ENCODE measurements at regions not wholly inside any gene's neighbourhood (a gene's known extent, or its start where the extent isn't known, plus 50 kb on each side); places are given as distances from the start of the nearest gene placed in this dataset.

- H3K27ac ChIP-seq (ENCODE audit: low read depth, low read length): no peak overlapping the region
- H3K4me2 ChIP-seq (ENCODE audit: insufficient read depth in 1 of 2, low read depth in 2 of 2, low read length in 2 of 2): no peak overlapping the region
- no peaks in the 10 kb centered on the region for H3K36me3 ChIP-seq (ENCODE audit: control insufficient read depth in 2 of 4, insufficient read depth in 4 of 4, low read length in 3 of 4)
- peaks cover 0 to 8% (median 2%) of the 10 kb centered on the region in 4 experiments; a peak in 3 of 7 replicates for H3K4me1 ChIP-seq (replicated peaks in 1 of 4; ENCODE audit: control insufficient read depth in 3 of 4, insufficient read depth in 4 of 4, low read length in 3 of 4)
- H4K20me1 ChIP-seq (replicated peaks in 1 of 2; ENCODE audit: control insufficient read depth in 1 of 2, insufficient read depth in 2 of 2, low read length in 2 of 2): no peaks in the 10 kb centered on the region
- no peak overlapping the region for H2BK120ac ChIP-seq (replicated peaks; ENCODE audit: low read depth, low read length)
- H3K23me2 ChIP-seq (ENCODE audit: low read depth, low read length): no peaks in the 10 kb centered on the region; the same call in 1 of the 2 replicates
- no peaks in the 10 kb centered on the region for H3K79me2 ChIP-seq (ENCODE audit: control insufficient read depth in 1 of 2, insufficient read depth in 2 of 2, low read length in 2 of 2)
- no peak overlapping the region for H2AK5ac ChIP-seq (ENCODE audit: low read depth, low read length)
- H3K56ac ChIP-seq (replicated peaks; ENCODE audit: insufficient read length, low read depth, low read length): no peak overlapping the region
- H3K9me3 ChIP-seq (ENCODE audit: insufficient read depth in 2 of 2, low read depth in 1 of 2, low read length in 1 of 2): no peaks in the 10 kb centered on the region
- no peaks in the 10 kb centered on the region for H3K79me1 ChIP-seq (ENCODE audit: low read depth, low read length)
- FAIRE-seq (no peak), DNase-seq (ENCODE audit: low read depth in 1 of 2, low spot score in 2 of 2) (no peak)
- no peak overlapping the region for H2BK20ac ChIP-seq (ENCODE audit: low read length)
- H3K4ac ChIP-seq (replicated peaks; ENCODE audit: insufficient read length, low read depth, low read length): no peak overlapping the region
- no peak overlapping the region for H2BK15ac ChIP-seq (ENCODE audit: low read length)
- CTCF ChIA-PET (ENCODE audit: partially characterized antibody): interaction anchor here (1.0 kb wide), 1 partner anchor 100 kb away, joined by 3 read pairs; no protein-coding TSS in a partner anchor
- H3K27me3 ChIP-seq (replicated peaks in 1 of 4; ENCODE audit: control insufficient read depth in 3 of 4, extremely low read depth in 1 of 4, insufficient read depth in 3 of 4, low read length in 3 of 4): no peaks in the 10 kb centered on the region
- H2AFZ ChIP-seq (ENCODE audit: low read length): no peak overlapping the region
- H3K23ac ChIP-seq (ENCODE audit: insufficient read length): no peak overlapping the region
- TF ChIP-seq GTF2F1 (IDR thresholded peaks at IDR 0.05; ENCODE audit: borderline replicate concordance, low read depth, low read length) (no peak), HDAC2 (IDR thresholded peaks at IDR 0.05; ENCODE audit: borderline replicate concordance in 1 of 2, low read depth in 2 of 2, low read length in 2 of 2) (no peak), ZNF274 (IDR thresholded peaks at IDR 0.05; ENCODE audit: borderline replicate concordance, extremely low read depth, low read length) (no peak), SUZ12 (IDR thresholded peaks at IDR 0.05; ENCODE audit: low read length) (no peak), NANOG (IDR thresholded peaks at IDR 0.05; ENCODE audit: insufficient read depth, low read depth, low read length, poor library complexity, severe bottlenecking) (no peak), JUND (IDR thresholded peaks at IDR 0.05; ENCODE audit: low read length) (no peak), CTBP2 (IDR thresholded peaks at IDR 0.05; ENCODE audit: borderline replicate concordance, insufficient read depth, insufficient read length, low read length) (no peak), YY1 (IDR thresholded peaks at IDR 0.05; ENCODE audit: low read depth, low read length) (no peak), CEBPB (IDR thresholded peaks at IDR 0.05; ENCODE audit: low read depth, low read length) (no peak), KDM4A (IDR thresholded peaks at IDR 0.05; ENCODE audit: low read depth, low read length, severe bottlenecking) (no peak), TAF1 (IDR thresholded peaks at IDR 0.05; ENCODE audit: low read depth, low read length) (no peak), RFX5 (IDR thresholded peaks at IDR 0.05; ENCODE audit: borderline replicate concordance, low read depth, low read length) (no peak)
- POLR2A ChIA-PET (ENCODE audit: partially characterized antibody): no interaction called here
- no peak overlapping the region for H2BK5ac ChIP-seq (ENCODE audit: low read depth, low read length)
- H3K18ac ChIP-seq (ENCODE audit: extremely low read depth, low read length): no peak overlapping the region
- no peak overlapping the region for H4K8ac ChIP-seq (ENCODE audit: extremely low read depth, insufficient read depth, low read length)
- H2BK12ac ChIP-seq (ENCODE audit: low read depth, low read length): no peak overlapping the region
- H4K91ac ChIP-seq (replicated peaks; ENCODE audit: insufficient read length, low read length): no peak overlapping the region
- H3K14ac ChIP-seq (ENCODE audit: insufficient read length): no peak overlapping the region
- H3K9ac ChIP-seq (replicated peaks in 1 of 4; ENCODE audit: extremely low read depth in 1 of 4, low read depth in 3 of 4, low read length in 3 of 4): no peak overlapping the region
- H3K4me3 ChIP-seq (ENCODE audit: extremely low read depth in 1 of 4, insufficient read depth in 2 of 4, low read depth in 3 of 4, low read length in 4 of 4): no peak overlapping the region
- WGBS, 2 experiments (ENCODE audit: extremely low coverage in 1 of 2, insufficient coverage in 1 of 2, insufficient read length in 1 of 2, insufficient replicate concordance in 2 of 2, low coverage in 1 of 2, low lambda C conversion rate in 2 of 2, missing lambda C conversion rate in 1 of 2): 87% methylated on average over 4 of the region's 4 CpGs; no CpG with 5 or more reads in 1 of the 2 experiments
- H4K5ac ChIP-seq (ENCODE audit: insufficient read length, low read depth, low read length): no peak overlapping the region
Measured at GRCh38 chr3:151568184-151568583, 107.3 kb upstream of the IGSF10 start.
